ENCODE measurements at regions not wholly inside any gene's neighbourhood (a gene's known extent, or its start where the extent isn't known, plus 50 kb on each side); places are given as distances from the start of the nearest gene placed in this dataset.

DNA sequence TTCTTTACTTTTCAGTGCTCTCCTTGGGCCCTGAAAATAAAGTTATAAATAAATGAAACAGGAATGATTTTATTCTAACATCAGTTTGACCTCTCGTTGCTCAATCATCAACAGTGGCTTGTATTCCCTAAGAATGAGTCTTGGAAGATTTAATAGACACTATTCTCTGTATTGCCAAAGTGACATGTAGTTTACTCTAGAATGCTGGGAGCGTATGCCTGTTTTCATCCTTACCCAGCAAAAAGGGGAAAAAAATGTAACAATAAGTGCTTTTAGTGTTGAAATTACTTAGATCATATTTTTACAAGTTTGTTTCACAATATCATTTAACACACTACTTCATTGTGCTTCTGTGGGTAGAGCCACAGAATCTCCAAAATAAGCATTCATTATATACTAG, 240.6 kb upstream of the CWC22 start:
- TF ChIP-seq GATA3 (IDR thresholded peaks at IDR 0.05; ENCODE audit: low read depth, low read length) (no peak), GATA2 (IDR thresholded peaks at IDR 0.05; ENCODE audit: low read depth, low read length) (no peak)

DNA sequence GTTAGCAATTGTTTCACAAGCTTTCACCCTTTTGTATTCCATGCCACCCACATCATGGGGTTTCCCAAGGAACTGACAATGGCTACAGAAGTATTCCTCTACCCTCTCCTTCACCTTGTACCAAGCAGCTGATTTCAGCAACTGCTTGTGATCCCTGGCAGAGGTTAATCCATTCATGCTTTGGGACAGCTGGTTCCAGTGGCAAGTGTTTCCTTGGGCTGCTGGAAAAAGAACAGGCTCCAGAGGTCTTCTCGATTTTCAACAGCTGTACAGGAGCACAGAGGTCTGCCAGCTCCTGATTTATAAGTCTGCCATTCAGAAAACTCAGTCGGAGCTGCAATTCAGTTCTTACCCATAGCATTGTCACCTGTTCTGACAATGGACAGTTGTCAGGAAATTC, 239.2 kb upstream of the CWC22 start:
- TF ChIP-seq GATA3 (IDR thresholded peaks at IDR 0.05; ENCODE audit: low read depth, low read length) = no peak
- no peak for TF ChIP-seq GATA2 (IDR thresholded peaks at IDR 0.05; ENCODE audit: low read depth, low read length)

DNA sequence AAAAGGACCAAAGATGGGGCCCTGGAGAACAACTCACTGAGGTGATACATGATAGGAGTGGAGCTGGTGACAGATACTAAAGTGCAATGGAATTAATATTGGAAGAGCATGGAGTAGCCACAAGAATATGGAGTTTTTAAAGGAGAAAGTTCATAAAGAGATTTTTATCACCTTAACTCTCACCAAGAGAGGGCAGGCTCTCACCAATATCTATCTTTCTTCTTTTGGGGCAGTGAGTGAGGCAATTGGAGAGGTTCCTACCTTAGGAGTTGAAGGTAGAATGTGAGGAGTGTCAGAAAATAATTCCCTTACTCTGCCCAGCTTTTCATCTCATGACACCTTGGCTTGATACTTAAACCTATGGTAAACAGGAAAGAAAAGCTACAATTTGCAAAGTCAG, 233.7 kb upstream of the CWC22 start:
- TF ChIP-seq GATA2 (IDR thresholded peaks at IDR 0.05; ENCODE audit: low read depth, low read length) = no peak
- TF ChIP-seq GATA3 (IDR thresholded peaks at IDR 0.05; ENCODE audit: low read depth, low read length) = no peak

DNA sequence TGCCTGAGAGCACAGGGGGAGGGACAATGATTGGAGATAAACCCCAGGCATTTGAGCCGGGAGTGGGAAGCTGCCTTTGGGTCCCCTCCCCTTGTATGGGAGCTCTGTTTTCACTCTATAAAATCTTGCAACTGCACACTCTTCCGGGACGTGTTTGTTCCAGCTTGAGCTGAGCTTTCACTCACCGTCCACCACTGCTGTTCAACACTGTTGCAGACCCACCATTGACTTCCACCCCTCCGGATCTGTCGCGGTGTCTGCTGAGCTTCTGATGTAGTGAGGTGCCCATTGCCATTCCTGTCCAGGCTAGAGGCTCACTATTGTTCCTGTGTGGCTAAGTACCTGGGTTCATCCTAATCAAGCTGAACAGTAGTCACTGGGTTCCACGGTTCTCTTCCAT, 231.6 kb upstream of the CWC22 start:
- TF ChIP-seq GATA3 (IDR thresholded peaks at IDR 0.05; ENCODE audit: low read depth, low read length) = no peak
- TF ChIP-seq GATA2 (IDR thresholded peaks at IDR 0.05; ENCODE audit: low read depth, low read length) = no peak

DNA sequence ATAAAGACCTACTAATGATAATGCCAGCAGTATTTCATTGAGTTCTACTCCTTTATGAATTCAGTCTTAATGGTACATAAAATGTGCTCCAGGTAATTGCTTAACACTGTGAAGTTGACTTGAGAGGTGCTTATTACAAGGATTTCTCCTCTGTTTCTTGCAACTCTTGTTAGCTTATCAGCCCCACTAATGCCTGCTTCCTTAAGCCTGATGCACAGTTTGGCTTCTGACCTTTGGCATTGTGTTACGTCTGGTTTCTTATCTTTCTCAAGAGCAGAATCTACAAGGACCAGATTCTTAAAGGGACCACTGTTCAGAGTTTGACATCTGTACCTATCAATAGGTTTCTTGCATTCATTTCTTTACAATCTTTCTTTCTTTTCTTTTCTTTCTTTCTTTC, 223.9 kb upstream of the CWC22 start:
- TF ChIP-seq GATA3 (IDR thresholded peaks at IDR 0.05; ENCODE audit: low read depth, low read length) (no peak), GATA2 (IDR thresholded peaks at IDR 0.05; ENCODE audit: low read depth, low read length) (no peak)

DNA sequence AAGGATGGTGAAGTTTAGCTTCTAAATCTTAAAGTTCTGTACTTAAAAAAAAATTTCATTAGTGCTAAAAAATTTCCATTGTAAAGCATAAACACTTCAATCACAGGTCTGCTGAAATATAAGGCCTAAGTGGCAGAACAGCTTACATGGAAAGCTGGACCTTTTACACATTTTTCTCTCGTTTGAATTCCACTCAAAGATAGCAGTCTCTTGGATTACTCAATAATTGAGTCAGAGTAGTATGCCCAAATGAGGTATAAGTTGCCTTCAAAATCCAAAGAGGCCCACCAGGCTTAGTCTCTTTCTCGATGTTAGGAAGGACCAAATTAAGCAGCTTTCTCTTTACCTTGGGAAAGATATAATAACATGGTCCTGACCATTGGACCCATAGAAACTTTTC, 220.4 kb upstream of the CWC22 start:
- TF ChIP-seq GATA3 (IDR thresholded peaks at IDR 0.05; ENCODE audit: low read depth, low read length) (no peak), GATA2 (IDR thresholded peaks at IDR 0.05; ENCODE audit: low read depth, low read length) (no peak)

DNA sequence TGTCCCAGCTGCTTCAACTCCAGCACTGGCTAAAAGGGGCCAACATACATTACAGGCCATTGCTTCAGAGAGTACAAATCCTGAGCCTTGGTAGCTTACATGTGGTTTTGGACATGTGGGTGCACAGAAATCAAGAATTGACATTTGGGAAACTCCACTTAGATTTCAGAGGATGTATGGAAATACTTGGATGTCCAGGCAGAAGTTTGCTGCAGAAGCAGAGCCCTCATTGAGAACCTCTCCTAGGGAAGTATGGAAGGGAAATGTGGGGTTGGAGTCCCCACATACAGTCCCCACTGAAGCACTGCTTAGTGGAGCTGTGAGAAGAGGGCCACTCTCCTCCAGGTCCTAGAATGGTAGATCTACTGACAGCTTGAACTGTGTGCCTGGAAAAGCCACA, 218.0 kb upstream of the CWC22 start:
- TF ChIP-seq GATA2 (IDR thresholded peaks at IDR 0.05; ENCODE audit: low read depth, low read length) (no peak), GATA3 (IDR thresholded peaks at IDR 0.05; ENCODE audit: low read depth, low read length) (no peak)

DNA sequence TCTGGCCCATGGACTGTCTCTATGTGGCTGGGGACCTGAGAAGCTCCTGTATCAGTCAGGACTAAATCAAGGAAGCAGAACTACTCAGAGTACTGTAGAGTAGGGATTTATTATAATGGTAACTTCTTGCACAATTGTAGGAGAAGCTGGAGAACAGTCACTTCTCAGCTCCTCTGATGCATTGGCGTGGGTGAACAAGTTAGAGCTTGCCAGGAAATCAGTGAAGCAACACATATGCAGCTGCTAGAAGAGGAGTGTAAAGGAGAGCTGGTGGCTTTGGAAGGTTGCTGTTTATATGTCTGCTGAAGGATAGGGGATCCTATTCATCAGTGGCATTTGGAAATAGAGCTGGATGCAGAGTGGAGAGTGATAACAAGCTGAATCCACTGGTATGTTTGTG, 215.5 kb upstream of the CWC22 start:
- TF ChIP-seq GATA2 (IDR thresholded peaks at IDR 0.05; ENCODE audit: low read depth, low read length) (no peak), GATA3 (IDR thresholded peaks at IDR 0.05; ENCODE audit: low read depth, low read length) (no peak)

DNA sequence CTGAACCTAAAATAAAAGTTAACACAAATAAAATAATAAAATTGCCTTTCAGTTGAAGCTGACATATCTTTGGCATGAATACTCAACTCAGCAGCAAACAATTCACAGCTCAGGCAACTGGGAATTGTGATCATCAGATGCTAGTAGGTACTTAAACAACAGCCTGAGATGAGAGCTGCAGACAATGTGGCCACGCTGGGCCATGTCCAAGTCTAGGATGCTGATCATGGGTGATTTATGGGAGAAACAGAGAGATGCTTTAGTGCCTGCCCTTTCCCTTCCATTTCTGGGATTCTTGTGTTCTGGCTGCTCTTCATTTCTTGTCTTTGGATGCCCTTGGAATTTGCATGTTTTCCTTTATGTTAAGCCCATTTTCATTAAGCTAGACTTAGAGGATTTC, 212.4 kb upstream of the CWC22 start:
- no peak for TF ChIP-seq GATA3 (IDR thresholded peaks at IDR 0.05; ENCODE audit: low read depth, low read length)
- TF ChIP-seq GATA2 (IDR thresholded peaks at IDR 0.05; ENCODE audit: low read depth, low read length) = no peak

DNA sequence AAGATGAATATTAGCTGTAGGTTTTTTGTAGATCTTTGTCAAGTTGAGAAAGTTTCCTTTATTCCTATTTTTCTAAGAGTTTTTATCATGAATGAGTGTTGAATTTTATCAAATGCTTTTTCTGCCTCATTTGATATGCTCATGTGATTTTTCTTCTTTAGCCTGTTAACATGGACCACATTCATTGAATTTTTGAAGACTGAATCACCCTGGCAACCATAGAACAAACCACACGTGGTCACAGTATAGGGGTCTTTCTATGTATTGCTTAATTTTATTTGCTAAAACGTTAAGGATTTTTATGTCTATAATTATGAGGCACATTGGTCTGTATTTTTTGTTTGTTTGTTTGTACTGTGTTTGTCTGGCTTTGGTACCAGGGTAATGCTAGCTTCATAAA, 201.7 kb upstream of the CWC22 start:
- TF ChIP-seq GATA3 (IDR thresholded peaks at IDR 0.05; ENCODE audit: low read depth, low read length) (no peak), GATA2 (IDR thresholded peaks at IDR 0.05; ENCODE audit: low read depth, low read length) (no peak)

DNA sequence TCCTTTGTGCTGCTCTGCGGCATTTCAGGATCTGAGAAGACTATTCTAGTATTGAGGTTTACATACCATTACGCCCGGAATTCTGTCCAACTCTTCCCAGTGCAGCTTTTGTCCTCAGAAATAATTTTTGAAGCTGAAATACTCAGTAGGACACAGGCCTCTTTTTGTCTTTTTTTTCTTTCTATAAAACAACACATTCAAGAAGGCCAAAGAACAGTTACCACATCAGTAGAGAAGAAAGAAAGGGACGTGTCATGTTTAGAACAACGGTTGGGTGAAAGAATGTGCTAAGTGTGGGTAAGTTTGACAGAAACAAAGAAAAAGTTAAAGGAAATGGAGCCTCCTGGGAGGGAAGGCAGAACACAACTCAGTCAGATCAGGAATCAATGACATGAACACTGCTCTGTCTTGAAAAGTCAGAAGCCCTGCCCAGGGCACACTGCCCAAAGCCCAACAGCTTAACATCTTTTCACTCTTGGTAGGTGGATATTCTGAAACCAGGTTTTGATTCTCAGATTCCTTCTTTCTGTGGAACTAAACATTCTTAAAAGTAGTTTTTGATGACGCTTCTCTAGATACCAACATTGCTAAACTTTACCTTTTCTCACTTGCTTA, 198.6 kb upstream of the CWC22 start:
- no peak for TF ChIP-seq GATA3 (IDR thresholded peaks at IDR 0.05; ENCODE audit: low read depth, low read length)
- TF ChIP-seq GATA2 (IDR thresholded peaks at IDR 0.05; ENCODE audit: low read depth, low read length) = no peak

DNA sequence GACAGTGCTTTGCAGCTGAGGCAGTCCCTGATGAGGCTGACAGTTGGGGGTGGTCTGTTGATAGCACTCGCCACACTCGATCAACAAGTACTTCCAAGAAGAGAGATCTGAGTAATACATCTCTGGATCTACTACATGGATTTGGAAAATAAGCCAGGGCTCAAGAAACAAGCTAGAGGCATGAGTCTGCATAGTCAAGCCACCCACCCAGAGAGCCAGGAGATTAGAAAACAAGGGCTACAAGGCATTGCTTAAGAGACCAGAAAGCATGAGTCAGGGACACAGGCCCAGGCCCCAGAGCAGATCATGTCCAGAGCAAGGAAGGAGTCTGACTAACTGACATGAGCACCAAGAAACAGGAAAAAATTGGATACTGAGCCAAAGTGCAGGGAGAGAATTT, 196.9 kb upstream of the CWC22 start:
- TF ChIP-seq GATA2 (IDR thresholded peaks at IDR 0.05; ENCODE audit: low read depth, low read length) (no peak), GATA3 (IDR thresholded peaks at IDR 0.05; ENCODE audit: low read depth, low read length) (no peak)

DNA sequence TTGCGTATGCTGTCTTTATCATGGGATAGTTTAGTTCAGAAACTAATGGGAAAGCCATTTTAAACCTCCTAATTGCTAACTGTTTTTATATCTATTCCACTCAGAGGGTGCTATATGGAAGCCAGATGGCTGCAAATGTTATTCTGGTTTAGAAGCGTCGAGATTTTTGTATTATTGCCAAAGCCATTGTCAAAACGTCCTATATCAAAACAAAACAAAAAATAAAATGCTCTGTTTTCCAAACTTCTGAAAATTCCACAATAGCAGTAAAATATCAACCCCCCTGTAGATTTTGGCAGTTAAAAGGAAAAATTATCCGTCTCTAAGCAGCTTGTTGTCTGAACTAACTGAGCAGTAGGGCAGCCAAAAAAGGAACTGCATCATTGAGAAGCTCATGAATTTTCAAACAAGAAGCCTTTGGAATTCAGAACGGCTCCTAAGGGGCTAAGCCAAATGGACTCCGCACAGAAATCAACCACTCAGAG, 195.4 kb upstream of the CWC22 start:
- TF ChIP-seq GATA3 (IDR thresholded peaks at IDR 0.05; ENCODE audit: low read depth, low read length) (no peak), GATA2 (IDR thresholded peaks at IDR 0.05; ENCODE audit: low read depth, low read length) (no peak)

DNA sequence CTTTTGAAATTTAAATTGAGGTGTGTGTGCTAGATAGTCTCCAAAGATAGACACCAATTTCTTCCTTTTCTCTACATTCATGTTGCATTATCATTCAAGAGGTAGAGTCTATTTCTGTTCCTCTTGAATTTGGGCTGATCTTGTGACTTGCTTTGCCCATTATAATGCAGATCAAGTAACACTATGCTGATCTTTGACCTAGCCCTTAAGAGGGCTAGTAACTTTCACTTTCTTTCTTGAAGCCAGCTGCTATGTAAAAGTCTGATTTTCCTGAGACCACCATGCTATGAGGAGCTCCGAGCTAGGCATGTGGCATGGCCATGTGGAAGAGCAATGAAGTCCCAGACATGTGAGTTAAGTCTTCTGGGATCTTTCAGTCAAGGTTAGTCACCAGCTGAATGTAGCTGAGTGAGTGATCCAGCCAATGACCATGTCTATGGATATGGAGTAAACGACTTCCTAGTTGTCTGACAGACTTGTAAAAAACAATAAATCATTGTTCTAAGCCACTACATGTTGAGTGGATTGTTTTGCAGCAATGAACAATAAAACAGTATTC, 189.4 kb upstream of the CWC22 start:
- no peak for TF ChIP-seq GATA3 (IDR thresholded peaks at IDR 0.05; ENCODE audit: low read depth, low read length)
- no peak for TF ChIP-seq GATA2 (IDR thresholded peaks at IDR 0.05; ENCODE audit: low read depth, low read length)

DNA sequence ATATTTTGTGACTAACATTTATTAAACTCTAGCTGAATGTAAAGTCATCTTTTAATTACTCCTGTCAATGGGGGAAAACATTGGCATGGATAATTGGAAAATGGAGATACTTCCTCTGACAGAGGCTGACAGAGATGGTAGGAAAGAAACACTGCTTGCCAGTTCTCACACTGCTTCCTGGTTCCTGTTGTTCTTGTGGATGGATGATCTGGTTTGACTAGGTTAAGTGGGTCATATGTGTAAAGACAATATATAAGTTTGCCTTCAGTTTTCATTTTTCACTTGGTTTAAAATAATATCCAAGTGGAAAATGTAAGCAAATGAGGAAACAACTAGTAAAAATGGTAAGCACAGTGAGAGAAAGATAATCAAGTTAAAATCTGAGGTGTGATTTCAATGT, 188.8 kb upstream of the CWC22 start:
- no peak for TF ChIP-seq GATA2 (IDR thresholded peaks at IDR 0.05; ENCODE audit: low read depth, low read length)
- no peak for TF ChIP-seq GATA3 (IDR thresholded peaks at IDR 0.05; ENCODE audit: low read depth, low read length)
